IMR-90 (cell line): ENCODE measurements at regions not wholly inside any gene's neighbourhood (a gene's known extent, or its start where the extent isn't known, plus 50 kb on each side); places are given as distances from the start of the nearest gene placed in this dataset.

Experiments
- ATAC-seq: fragments of 200-7000 bp; cut with Tn5 transposase; 2 replicates; pipeline ENCODE4 v1.9.1; 2020; ENCODE audit warnings: low read depth, mild to moderate bottlenecking, moderate library complexity
- BruUV-seq: library from RNA; stranded (reverse); fragments of 400-500 nt; replicated peaks from 2 replicates; lab custom pipeline; 2021; lab: Mats Ljungman, UMichigan
- CTCF ChIA-PET: fragments of 300-600 bp; formaldehyde crosslinking; extraction: SDS; loops from one replicate; lab custom pipeline; 2021; ENCODE audit warnings: antibody characterized with exemption; lab: Yijun Ruan, JAX
- POLR2A ChIA-PET: fragments of 300-600 bp; sonication (Branson Sonifier 250); formaldehyde crosslinking; loops from one replicate; lab custom pipeline; 2022; ENCODE audit warnings: antibody characterized with exemption; ENCODE audit not compliant: unreplicated experiment; lab: Charles Lee
- DNase-seq: peaks from one replicate; pipeline ENCODE4 v3.0.0; 2013
- H2AFZ ChIP-seq: replicated peaks from 2 replicates; pipeline ENCODE3; 2013; ENCODE audit warnings: low read length, mild to moderate bottlenecking; ENCODE audit not compliant: poor library complexity
- H2AK5ac ChIP-seq: 2 replicates; pipeline ENCODE4 v1.6.1; 2013; ENCODE audit warnings: low read depth, low read length, inconsistent platforms
- H2AK9ac ChIP-seq: replicated peaks from 2 replicates; pipeline ENCODE3; 2013; ENCODE audit warnings: mild to moderate bottlenecking, low read depth, low read length, moderate library complexity; ENCODE audit not compliant: poor library complexity
- H2BK120ac ChIP-seq: 2 replicates; pipeline ENCODE4 v1.6.1; 2013; ENCODE audit warnings: low read depth, low read length, inconsistent platforms
- H2BK15ac ChIP-seq: 3 replicates; pipeline ENCODE4 v1.6.1; 2013; ENCODE audit warnings: low read depth, low read length, inconsistent platforms
- H2BK20ac ChIP-seq: 2 replicates; pipeline ENCODE4 v1.6.1; 2013; ENCODE audit warnings: low read depth, mild to moderate bottlenecking, inconsistent platforms, low read length, moderate library complexity
- H2BK5ac ChIP-seq: 2 replicates; pipeline ENCODE4 v1.6.1; 2013; ENCODE audit warnings: mild to moderate bottlenecking, low read depth, low read length, inconsistent platforms; ENCODE audit not compliant: poor library complexity, severe bottlenecking
- H3K14ac ChIP-seq: replicated peaks from 2 replicates; pipeline ENCODE4 v1.6.1; 2013; ENCODE audit warnings: low read depth, low read length, inconsistent platforms
- H3K18ac ChIP-seq: 2 replicates; pipeline ENCODE4 v1.6.1; 2013; ENCODE audit warnings: low read depth, low read length, control low read depth
- H3K23ac ChIP-seq: 2 replicates; pipeline ENCODE4 v1.6.1; 2013; ENCODE audit warnings: low read depth, low read length, inconsistent platforms
- H3K27ac ChIP-seq: 2 replicates; pipeline ENCODE4 v1.5.1; 2013; ENCODE audit warnings: mild to moderate bottlenecking, control low read depth, low read length; ENCODE audit not compliant: insufficient read depth
- H3K27me3 ChIP-seq: 2 replicates; pipeline ENCODE4 v1.6.1; 2013; ENCODE audit warnings: low read length; ENCODE audit not compliant: control insufficient read depth, insufficient read depth
- H3K36me3 ChIP-seq: 2 replicates; pipeline ENCODE4 v1.6.1; 2013; ENCODE audit warnings: low read length, mixed read lengths; ENCODE audit not compliant: control insufficient read depth, insufficient read depth
- H3K4ac ChIP-seq: 2 replicates; pipeline ENCODE4 v1.6.1; 2013; ENCODE audit warnings: low read depth, low read length, inconsistent platforms
- H3K4me1 ChIP-seq: 2 replicates; pipeline ENCODE4 v1.6.1; 2013; ENCODE audit warnings: low read length, mixed read lengths; ENCODE audit not compliant: control insufficient read depth, insufficient read depth
- H3K4me2 ChIP-seq: 2 replicates; pipeline ENCODE4 v1.6.1; 2013; ENCODE audit warnings: low read depth, mild to moderate bottlenecking, control low read depth, low read length, moderate library complexity
- H3K4me3 ChIP-seq: 2 replicates; pipeline ENCODE4 v1.5.1; 2013; ENCODE audit warnings: low read depth, mild to moderate bottlenecking, control low read depth, low read length, moderate library complexity; ENCODE audit not compliant: insufficient read depth
- H3K56ac ChIP-seq: 2 replicates; pipeline ENCODE4 v1.6.1; 2013; ENCODE audit warnings: low read length, inconsistent platforms; ENCODE audit not compliant: insufficient read depth; ENCODE audit errors: extremely low read depth
- H3K79me1 ChIP-seq, 2 experiments: 2 replicates each; pipeline ENCODE4 v1.6.1; 2013; ENCODE audit warnings: low read length in 2 of 2, inconsistent platforms in 1 of 2, low read depth in 1 of 2
- H3K9ac ChIP-seq: 2 replicates; pipeline ENCODE4 v1.6.1; 2013; ENCODE audit warnings: low read depth, low read length, control low read depth
- H3K9me1 ChIP-seq: 2 replicates; pipeline ENCODE4 v1.6.1; 2013; ENCODE audit warnings: low read length, inconsistent platforms; ENCODE audit not compliant: insufficient read depth
- H3K9me3 ChIP-seq: 2 replicates; pipeline ENCODE4 v1.6.1; 2013; ENCODE audit warnings: low read length; ENCODE audit not compliant: control insufficient read depth, insufficient read depth
- H4K20me1 ChIP-seq: 2 replicates; pipeline ENCODE4 v1.6.1; 2013; ENCODE audit warnings: low read length, inconsistent platforms; ENCODE audit not compliant: insufficient read depth
- H4K5ac ChIP-seq: 2 replicates; pipeline ENCODE4 v1.6.1; 2013; ENCODE audit warnings: mild to moderate bottlenecking, low read depth, low read length, control low read depth
- H4K8ac ChIP-seq, 2 experiments: 2 replicates each; pipeline ENCODE4 v1.6.1; 2013; ENCODE audit warnings: low read depth in 2 of 2, low read length in 2 of 2, control low read depth in 1 of 2, inconsistent platforms in 1 of 2
- H4K91ac ChIP-seq: 2 replicates; pipeline ENCODE4 v1.6.1; 2013; ENCODE audit warnings: low read depth, low read length, inconsistent platforms; ENCODE audit not compliant: insufficient read depth
- BHLHE40 ChIP-seq: fragments of 150-350 bp; IDR thresholded peaks from 2 replicates; pipeline ENCODE4 v1.6.1; 2016; ENCODE audit warnings: mild to moderate bottlenecking, low read depth, low read length
- CEBPB ChIP-seq: IDR thresholded peaks from 2 replicates; pipeline ENCODE4 v1.6.1; 2012; ENCODE audit warnings: low read depth, low read length, improper control_type of control experiment
- CHD1 ChIP-seq: IDR thresholded peaks from 2 replicates; pipeline ENCODE4 v1.6.1; 2012; ENCODE audit warnings: low read depth, low read length, improper control_type of control experiment
- CTCF ChIP-seq: conservative IDR thresholded peaks from 2 replicates; pipeline ENCODE4 v1.5.1; 2012; ENCODE audit warnings: mild to moderate bottlenecking, low read depth, low read length, improper control_type of control experiment
- FOS ChIP-seq: fragments of 150-350 bp; IDR thresholded peaks from 2 replicates; pipeline ENCODE4 v1.6.1; 2016; ENCODE audit warnings: low read depth, low read length
- MAFK ChIP-seq: IDR thresholded peaks from 2 replicates; pipeline ENCODE4 v1.6.1; 2012; ENCODE audit warnings: low read depth, low read length, improper control_type of control experiment
- MXI1 ChIP-seq: IDR thresholded peaks from 2 replicates; pipeline ENCODE4 v1.6.1; 2012; ENCODE audit warnings: low read depth, mild to moderate bottlenecking, low read length, moderate library complexity, borderline replicate concordance
- POLR2A ChIP-seq: IDR thresholded peaks from 2 replicates; pipeline ENCODE4 v1.6.1; 2012; ENCODE audit warnings: mild to moderate bottlenecking, low read depth, low read length
- RAD21 ChIP-seq: IDR thresholded peaks from 2 replicates; pipeline ENCODE4 v1.6.1; 2012; ENCODE audit warnings: low read length, improper control_type of control experiment
- RCOR1 ChIP-seq: IDR thresholded peaks from 2 replicates; pipeline ENCODE4 v1.6.1; 2012; ENCODE audit warnings: mild to moderate bottlenecking, low read length, improper control_type of control experiment; ENCODE audit not compliant: insufficient replicate concordance
- RFX5 ChIP-seq: IDR thresholded peaks from 2 replicates; pipeline ENCODE4 v1.8.0; 2012; ENCODE audit warnings: low read depth, mild to moderate bottlenecking, low read length, moderate library complexity
- WGBS, 2 experiments: methylation state at CpG; one replicate each; pipeline versions ENCODE4 v1.1.5 to v1.1.7; 2013; ENCODE audit warnings: missing lambda C conversion rate in 2 of 2; ENCODE audit not compliant: insufficient read length in 1 of 2; ENCODE audit errors: extremely low coverage in 2 of 2; 5-methylcytosine and 5-hydroxymethylcytosine counted together
- dilution Hi-C: fragments of 300-500 bp; cut with HindIII; formaldehyde crosslinking; loops from one replicate; pipeline ENCODE4 v1.14.3; 2018; ENCODE audit warnings: low sequenced_read_pairs; ENCODE audit not compliant: unreplicated experiment
- in situ Hi-C: fragments of 300-500 bp; cut with MboI; formaldehyde crosslinking; loops from 3 replicates; pipeline ENCODE4 v1.14.3; 2019; ENCODE audit warnings: low sequenced_read_pairs, inconsistent platforms, mixed read lengths
- intact Hi-C: fragments of 100-400 bp; cut with micrococcal nuclease; formaldehyde crosslinking; loops from 2 replicates; pipeline ENCODE4 v1.10.0; 2022

- BruUV-seq, result no TSS peak
- Histone ChIP-seq H3K23ac (no peak overlapping the region), H2AFZ (no peak overlapping the region), H3K27me3 (no peaks in the 10 kb centered on the region), H3K4ac (no peak overlapping the region), H3K4me1 (no peaks in the 10 kb centered on the region), H3K14ac (no peak overlapping the region), H2BK120ac (no peak overlapping the region), H3K9ac (no peak overlapping the region), H3K9me1 (no peaks in the 10 kb centered on the region), H3K56ac (no peak overlapping the region), H3K79me1 (no peaks in the 10 kb centered on the region), H2AK5ac (no peak overlapping the region), H4K5ac (no peak overlapping the region), H2BK5ac (no peak overlapping the region), H4K8ac (no peak overlapping the region), H3K18ac (no peak overlapping the region), H2BK20ac (no peak overlapping the region), H2AK9ac (no peak overlapping the region), H3K4me3 (no peak overlapping the region), H3K9me3 (no peaks in the 10 kb centered on the region; the same call in 1 of the 2 replicates), H4K91ac (no peak overlapping the region), H3K4me2 (no peak overlapping the region), H2BK15ac (no peak overlapping the region), H3K36me3 (no peaks in the 10 kb centered on the region), H4K20me1 (no peaks in the 10 kb centered on the region), H3K27ac (no peak overlapping the region)
- TF ChIP-seq RFX5 (no peak), MXI1 (no peak), BHLHE40 (no peak), RAD21 (no peak), POLR2A (no peak), CTCF (no peak), MAFK (no peak), CHD1 (no peak), RCOR1 (no peak), CEBPB (no peak), FOS (no peak)
- CTCF ChIA-PET, result no interaction called here
- WGBS, 2 experiments, result no CpG with 5 or more reads among the region's 8 CpGs
- in situ Hi-C loops (no loop called here), dilution Hi-C loops (no loop called here), intact Hi-C loops (no loop called here)
- DNase-seq, result no peak
- POLR2A ChIA-PET, result no interaction called here
- ATAC-seq, result no peak
These were observed 495.4 kb downstream of the XIRP2 start for GRCh38 chr2:167383610-167384194.
